ENCODE measurements at regions not wholly inside any gene's neighbourhood (a gene's known extent, or its start where the extent isn't known, plus 50 kb on each side); places are given as distances from the start of the nearest gene placed in this dataset.

- TF ChIP-seq SP1 (IDR thresholded peaks at IDR 0.05) (no peak), FOXA1 (IDR thresholded peaks at IDR 0.05) (no peak), FOXM1 (IDR thresholded peaks at IDR 0.05; ENCODE audit: borderline replicate concordance) (no peak), BHLHE40 (IDR thresholded peaks at IDR 0.05; ENCODE audit: borderline replicate concordance) (no peak), PKNOX1 (IDR thresholded peaks at IDR 0.05) (no peak), TARDBP (IDR thresholded peaks at IDR 0.05) (no peak), FOXK2 (IDR thresholded peaks at IDR 0.05) (no peak), ZNF384 (IDR thresholded peaks at IDR 0.05) (no peak), SUZ12 (IDR thresholded peaks at IDR 0.05) (no peak), HDGF (IDR thresholded peaks at IDR 0.05; ENCODE audit: borderline replicate concordance) (no peak), LEF1 (IDR thresholded peaks at IDR 0.05; ENCODE audit: borderline replicate concordance) (no peak), ELF4 (IDR thresholded peaks at IDR 0.05) (no peak), CTBP1 (IDR thresholded peaks at IDR 0.05; ENCODE audit: borderline replicate concordance) (no peak)
Observed at GRCh38 chr4:28101583-28101982, 1240.9 kb downstream of the STIM2 start.

All from HEK293T (cell line).